ENCODE measurements at regions not wholly inside any gene's neighbourhood (a gene's known extent, or its start where the extent isn't known, plus 50 kb on each side); places are given as distances from the start of the nearest gene placed in this dataset.

DNA sequence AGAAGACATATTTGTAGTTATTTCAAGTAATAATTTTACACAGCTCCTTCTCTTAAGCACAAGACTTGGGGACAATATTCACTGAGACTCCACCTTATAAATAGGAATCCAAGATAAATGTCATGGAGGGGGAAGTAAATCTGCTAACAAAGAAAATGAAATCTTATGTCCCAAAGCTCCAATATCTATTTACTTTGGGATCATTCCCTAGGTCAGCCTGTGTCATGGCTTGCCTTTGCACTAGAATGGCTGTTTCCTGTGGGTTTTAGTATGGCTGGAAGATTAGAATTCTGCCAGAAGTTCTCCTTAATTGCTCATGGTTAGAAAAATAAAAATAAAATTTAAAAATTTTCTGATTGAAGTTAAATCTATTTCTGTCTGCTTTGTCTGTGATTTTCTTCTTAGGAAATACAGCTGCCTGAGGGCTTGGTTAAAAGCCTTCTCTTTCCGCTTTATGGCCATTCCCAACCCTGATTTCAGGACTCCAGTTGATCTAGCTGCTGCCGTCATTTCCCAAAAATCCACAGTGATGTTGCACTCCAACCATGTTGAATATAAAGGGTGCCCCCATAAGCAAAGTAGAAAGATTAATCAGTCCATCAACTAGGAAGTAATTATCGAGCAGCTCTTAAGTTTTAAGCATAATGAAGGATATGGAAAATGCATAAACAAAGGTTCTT lies 326.4 kb upstream of the LYPLAL1 start:
- Histone ChIP-seq H3K4ac (replicated peaks; ENCODE audit: insufficient read length, low read depth, low read length) (no peak overlapping the region), H2AFZ (ENCODE audit: low read length) (no peak overlapping the region), H2BK20ac (ENCODE audit: low read length) (no peak overlapping the region), H3K4me2 (ENCODE audit: insufficient read depth in 1 of 2, low read depth in 2 of 2, low read length in 2 of 2) (no peak overlapping the region), H3K27ac (ENCODE audit: low read depth, low read length) (no peak overlapping the region), H3K14ac (ENCODE audit: insufficient read length) (no peak overlapping the region), H2BK12ac (ENCODE audit: low read depth, low read length) (no peak overlapping the region), H2AK5ac (ENCODE audit: low read depth, low read length) (no peak overlapping the region), H4K5ac (ENCODE audit: insufficient read length, low read depth, low read length) (no peak overlapping the region), H3K36me3 (ENCODE audit: control insufficient read depth in 2 of 4, insufficient read depth in 4 of 4, low read length in 3 of 4) (no peaks in the 10 kb centered on the region), H3K23me2 (ENCODE audit: low read depth, low read length) (no peaks in the 10 kb centered on the region; the same call in 1 of the 2 replicates), H4K20me1 (replicated peaks in 1 of 2; ENCODE audit: control insufficient read depth in 1 of 2, insufficient read depth in 2 of 2, low read length in 2 of 2) (no peaks in the 10 kb centered on the region), H3K18ac (ENCODE audit: extremely low read depth, low read length) (no peak overlapping the region), H3K9me3 (ENCODE audit: insufficient read depth in 2 of 2, low read depth in 1 of 2, low read length in 1 of 2) (no peaks in the 10 kb centered on the region), H3K23ac (ENCODE audit: insufficient read length) (no peak overlapping the region), H3K4me3 (ENCODE audit: extremely low read depth in 1 of 4, insufficient read depth in 2 of 4, low read depth in 3 of 4, low read length in 4 of 4) (no peak overlapping the region), H3K4me1 (replicated peaks in 1 of 4; ENCODE audit: control insufficient read depth in 3 of 4, insufficient read depth in 4 of 4, low read length in 3 of 4) (no peaks in the 10 kb centered on the region), H2BK15ac (ENCODE audit: low read length) (no peak overlapping the region), H3K79me2 (ENCODE audit: control insufficient read depth in 1 of 2, insufficient read depth in 2 of 2, low read length in 2 of 2) (no peaks in the 10 kb centered on the region), H3K27me3 (replicated peaks in 1 of 4; ENCODE audit: control insufficient read depth in 3 of 4, extremely low read depth in 1 of 4, insufficient read depth in 3 of 4, low read length in 3 of 4) (no peaks in the 10 kb centered on the region), H2BK5ac (ENCODE audit: low read depth, low read length) (no peak overlapping the region), H3K79me1 (ENCODE audit: low read depth, low read length) (no peaks in the 10 kb centered on the region), H3K9ac (replicated peaks in 1 of 4; ENCODE audit: extremely low read depth in 1 of 4, low read depth in 3 of 4, low read length in 3 of 4) (no peak overlapping the region), H2BK120ac (replicated peaks; ENCODE audit: low read depth, low read length) (no peak overlapping the region), H4K8ac (ENCODE audit: extremely low read depth, insufficient read depth, low read length) (no peak overlapping the region), H3K56ac (replicated peaks; ENCODE audit: insufficient read length, low read depth, low read length) (no peak overlapping the region), H4K91ac (replicated peaks; ENCODE audit: insufficient read length, low read length) (no peak overlapping the region)
- ChIA-PET CTCF (ENCODE audit: partially characterized antibody) (interaction anchor here (0.7 to 1.3 kb wide), 2 partner anchors 38 to 60 kb away, joined by 3 read pairs; no protein-coding TSS in a partner anchor), POLR2A (ENCODE audit: partially characterized antibody) (no interaction called here)
- DNase-seq (ENCODE audit: low read depth in 1 of 2, low spot score in 2 of 2), result no peak
- TF ChIP-seq CHD2 (IDR thresholded peaks at IDR 0.05; ENCODE audit: low read length) (no peak), CEBPB (IDR thresholded peaks at IDR 0.05; ENCODE audit: low read depth, low read length) (no peak), CHD1 (IDR thresholded peaks at IDR 0.05; ENCODE audit: low read depth, low read length) (no peak), SIRT6 (IDR thresholded peaks at IDR 0.05; ENCODE audit: low read length) (no peak), POLR2AphosphoS5 (IDR thresholded peaks at IDR 0.05; ENCODE audit: low read depth, low read length) (no peak), TAF7 (optimal IDR thresholded peaks at IDR 0.05; ENCODE audit: borderline replicate concordance, low read depth, low read length) (no peak), POLR2A (IDR thresholded peaks at IDR 0.05; ENCODE audit: control extremely low read depth in 1 of 2, low read depth in 2 of 2, low read length in 2 of 2) (no peak), ASH2L (IDR thresholded peaks at IDR 0.05; ENCODE audit: low read length) (no peak), BCL11A (IDR thresholded peaks at IDR 0.05; ENCODE audit: low read depth in 2 of 2, low read length in 2 of 2) (no peak), NRF1 (IDR thresholded peaks at IDR 0.05; ENCODE audit: low read depth, low read length) (no peak), CREB1 (IDR thresholded peaks at IDR 0.05) (no peak), SAP30 (IDR thresholded peaks at IDR 0.05; ENCODE audit: insufficient read depth, insufficient replicate concordance, low read length) (no peak)
- TF ChIP-seq, protein P1, sequence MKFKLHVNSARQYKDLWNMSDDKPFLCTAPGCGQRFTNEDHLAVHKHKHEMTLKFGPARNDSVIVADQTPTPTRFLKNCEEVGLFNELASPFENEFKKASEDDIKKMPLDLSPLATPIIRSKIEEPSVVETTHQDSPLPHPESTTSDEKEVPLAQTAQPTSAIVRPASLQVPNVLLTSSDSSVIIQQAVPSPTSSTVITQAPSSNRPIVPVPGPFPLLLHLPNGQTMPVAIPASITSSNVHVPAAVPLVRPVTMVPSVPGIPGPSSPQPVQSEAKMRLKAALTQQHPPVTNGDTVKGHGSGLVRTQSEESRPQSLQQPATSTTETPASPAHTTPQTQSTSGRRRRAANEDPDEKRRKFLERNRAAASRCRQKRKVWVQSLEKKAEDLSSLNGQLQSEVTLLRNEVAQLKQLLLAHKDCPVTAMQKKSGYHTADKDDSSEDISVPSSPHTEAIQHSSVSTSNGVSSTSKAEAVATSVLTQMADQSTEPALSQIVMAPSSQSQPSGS (IDR thresholded peaks at IDR 0.05; ENCODE audit: low read length), result no peak
- no peak for FAIRE-seq
- WGBS, 2 experiments (ENCODE audit: extremely low coverage in 1 of 2, insufficient coverage in 1 of 2, insufficient read length in 1 of 2, insufficient replicate concordance in 2 of 2, low coverage in 1 of 2, low lambda C conversion rate in 2 of 2, missing lambda C conversion rate in 1 of 2), result 97% methylated on average over 3 of the region's 3 CpGs; no CpG with 5 or more reads in 1 of the 2 experiments
